ACC112 (cell line): ENCODE measurements at regions not wholly inside any gene's neighbourhood (a gene's known extent, or its start where the extent isn't known, plus 50 kb on each side); places are given as distances from the start of the nearest gene placed in this dataset.
"Not testable (repeated sequence)": the region's sequence is repeated elsewhere in the genome, so short reads cannot be mapped to it uniquely, and the experiment has no call there.

ENCODE experiments used
- H2AFZ ChIP-seq: fragments of 200-600 bp; sonication (generic); one replicate; pipeline ENCODE4 v1.6.0; 2017; ENCODE audit warnings: antibody characterized with exemption, low read length; ENCODE audit not compliant: unreplicated experiment
- H3K27ac ChIP-seq: fragments of 200-600 bp; sonication (generic); 2 replicates; pipeline ENCODE4 v1.5.1; 2014; ENCODE audit warnings: low read depth, mild to moderate bottlenecking, antibody characterized with exemption, low read length, moderate library complexity
- H3K27me3 ChIP-seq: fragments of 200-600 bp; sonication (generic); 2 replicates; pipeline ENCODE4 v1.6.1; 2014; ENCODE audit warnings: mild to moderate bottlenecking, antibody characterized with exemption, low read length, moderate library complexity, mixed read lengths; ENCODE audit not compliant: insufficient read depth
- H3K36me3 ChIP-seq: fragments of 200-600 bp; sonication (generic); 2 replicates; pipeline ENCODE4 v1.6.1; 2016; ENCODE audit warnings: mild to moderate bottlenecking, antibody characterized with exemption, low read length, moderate library complexity, mixed read lengths; ENCODE audit not compliant: insufficient read depth
- H3K4me1 ChIP-seq: fragments of 200-600 bp; sonication (generic); one replicate; pipeline ENCODE4 v1.6.1; 2016; ENCODE audit warnings: low read length, mixed read lengths; ENCODE audit not compliant: insufficient read depth, unreplicated experiment, control insufficient read depth
- H3K4me3 ChIP-seq: fragments of 200-600 bp; sonication (generic); 2 replicates; pipeline ENCODE4 v1.5.1; 2014; ENCODE audit warnings: mild to moderate bottlenecking, low read depth, low read length
- H3K79me2 ChIP-seq: fragments of 200-600 bp; sonication (generic); one replicate; pipeline ENCODE4 v1.6.0; 2016; ENCODE audit warnings: low read length; ENCODE audit not compliant: control insufficient read depth, unreplicated experiment, insufficient read depth

GRCh38 chr3:61378311-61378710 lies 127.1 kb upstream of the FHIT start:
- no peaks in the 10 kb centered on the region for H3K4me1 ChIP-seq
- H3K27ac ChIP-seq, result no peak overlapping the region
- H3K4me3 ChIP-seq, result no peak overlapping the region
- peaks cover 21% of the 10 kb centered on the region for H3K27me3 ChIP-seq
- no peaks in the 10 kb centered on the region for H3K36me3 ChIP-seq
- H2AFZ ChIP-seq, result no peak overlapping the region
- H3K79me2 ChIP-seq, result no peaks in the 10 kb centered on the region

DNA sequence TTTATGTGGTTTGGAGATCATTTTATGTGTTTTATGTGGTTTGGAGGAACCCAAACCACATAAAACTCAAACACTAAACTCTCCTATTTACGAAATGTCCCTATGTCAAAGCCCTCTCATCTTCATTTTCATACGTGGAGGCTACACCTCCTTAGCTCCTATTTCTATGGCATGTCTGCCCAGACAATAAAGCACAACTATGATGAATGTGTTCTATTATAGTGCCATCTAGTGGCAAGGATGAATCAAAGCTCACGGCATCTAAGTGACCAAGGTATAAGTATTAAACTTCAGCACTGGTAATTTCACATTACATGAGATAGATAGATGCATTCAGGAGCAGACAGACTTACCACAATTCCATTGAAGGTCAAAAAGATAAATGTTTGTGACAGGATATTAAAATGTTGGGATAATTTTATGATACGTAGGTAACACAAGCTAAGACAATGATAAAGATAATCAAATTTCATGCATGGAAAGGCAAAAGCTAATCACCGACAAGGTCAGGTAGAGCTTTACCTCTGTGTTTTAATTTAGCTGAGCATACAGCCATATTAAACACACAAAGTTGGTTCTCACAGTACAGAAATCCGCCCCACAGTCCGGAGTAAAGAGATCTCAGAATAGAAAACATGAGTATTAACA lies 130.6 kb upstream of the FHIT start:
- Histone ChIP-seq H3K27me3 (peaks cover 18% of the 10 kb centered on the region), H3K36me3 (no peaks in the 10 kb centered on the region), H2AFZ (no peak overlapping the region), H3K27ac (no peak overlapping the region), H3K4me3 (no peak overlapping the region), H3K4me1 (no peaks in the 10 kb centered on the region), H3K79me2 (no peaks in the 10 kb centered on the region)

DNA sequence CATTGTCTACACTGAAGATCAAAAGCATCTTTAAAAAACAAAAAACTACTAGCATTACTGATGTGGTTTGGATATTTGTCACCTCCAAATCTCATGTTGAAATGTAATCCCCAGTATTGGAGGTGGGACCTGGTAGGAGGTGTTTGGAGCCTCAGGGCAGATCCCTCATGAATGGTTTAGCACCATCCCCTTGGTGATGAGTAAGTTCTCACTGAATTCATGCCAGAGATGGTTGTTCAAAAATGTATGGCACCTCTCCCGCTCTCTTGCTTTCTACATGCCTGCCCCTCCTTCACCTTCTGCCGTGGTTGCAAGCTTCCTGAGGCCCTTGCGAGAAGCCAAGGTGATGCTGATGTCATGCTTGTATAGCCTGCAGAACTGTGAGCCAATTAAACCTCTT lies 136.6 kb upstream of the FHIT start:
- Histone ChIP-seq H2AFZ (no peak overlapping the region), H3K27ac (no peak overlapping the region), H3K36me3 (no peaks in the 10 kb centered on the region), H3K27me3 (peaks cover 8% of the 10 kb centered on the region; the same call in 1 of the 2 replicates), H3K79me2 (no peaks in the 10 kb centered on the region), H3K4me3 (no peak overlapping the region), H3K4me1 (no peaks in the 10 kb centered on the region)

- not testable (repeated sequence) for H3K79me2 ChIP-seq, H3K4me1 ChIP-seq, H3K4me3 ChIP-seq, H3K27me3 ChIP-seq, H2AFZ ChIP-seq, H3K27ac ChIP-seq, H3K36me3 ChIP-seq
These were observed 142.3 kb upstream of the FHIT start for GRCh38 chr3:61393480-61393947.

- Histone ChIP-seq H3K4me3 (no peak overlapping the region), H3K27ac (no peak overlapping the region), H2AFZ (no peak overlapping the region), H3K79me2 (no peaks in the 10 kb centered on the region), H3K4me1 (no peaks in the 10 kb centered on the region), H3K27me3 (no peaks in the 10 kb centered on the region), H3K36me3 (no peaks in the 10 kb centered on the region)
These were observed 150.1 kb upstream of the FHIT start for GRCh38 chr3:61401359-61401758.

- no peak overlapping the region for H3K27ac ChIP-seq
- H3K4me1 ChIP-seq, result no peaks in the 10 kb centered on the region
- no peak overlapping the region for H2AFZ ChIP-seq
- H3K4me3 ChIP-seq, result no peak overlapping the region
- H3K27me3 ChIP-seq, result no peaks in the 10 kb centered on the region; the same call in 1 of the 2 replicates
- H3K79me2 ChIP-seq, result no peaks in the 10 kb centered on the region
- no peaks in the 10 kb centered on the region for H3K36me3 ChIP-seq
These were observed 154.0 kb upstream of the PTPRG start for GRCh38 chr3:61407397-61407796.

DNA sequence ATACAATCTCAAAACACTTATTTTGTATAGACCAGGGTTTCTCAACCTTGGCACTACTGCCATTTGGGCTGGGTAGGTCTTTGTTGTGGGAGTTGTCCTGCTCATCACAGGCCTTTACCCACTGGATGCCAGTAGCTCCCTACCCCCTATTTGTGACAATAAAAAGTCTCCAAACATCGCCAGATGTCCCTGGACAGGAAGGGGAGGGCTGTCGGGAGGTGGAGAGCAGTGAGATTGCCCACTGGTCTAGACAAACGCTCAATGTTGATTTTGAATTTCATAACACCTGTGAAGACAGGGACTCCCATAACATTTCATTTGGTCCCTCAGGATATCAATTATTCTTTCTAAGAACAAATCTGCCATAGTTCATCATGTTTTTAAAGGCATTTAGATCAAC lies 151.7 kb upstream of the PTPRG start:
- Histone ChIP-seq H3K4me3 (no peak overlapping the region), H3K4me1 (no peaks in the 10 kb centered on the region), H2AFZ (no peak overlapping the region), H3K27me3 (no peaks in the 10 kb centered on the region; the same call in 1 of the 2 replicates), H3K79me2 (no peaks in the 10 kb centered on the region), H3K36me3 (no peaks in the 10 kb centered on the region), H3K27ac (no peak overlapping the region)

DNA sequence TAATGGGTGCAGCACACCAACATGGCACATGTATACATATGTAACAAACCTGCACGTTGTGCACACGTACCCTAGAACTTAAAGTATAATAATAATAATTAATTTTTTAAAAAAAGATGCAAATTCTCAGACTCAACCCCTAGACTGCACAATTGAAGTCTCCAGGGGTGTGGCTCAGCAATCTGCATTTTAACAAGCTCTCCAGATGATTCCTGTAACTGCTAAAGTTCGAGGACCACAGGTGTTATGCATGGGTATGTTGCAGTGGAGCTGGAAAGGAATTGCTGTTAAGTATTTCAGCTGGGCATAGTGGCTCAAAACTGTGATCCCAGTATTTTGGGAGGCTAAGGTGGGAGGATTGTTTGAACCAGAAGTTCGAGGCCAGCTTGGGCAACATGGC lies 151.0 kb upstream of the PTPRG start:
- H3K4me1 ChIP-seq, H3K4me3 ChIP-seq, H3K79me2 ChIP-seq, H3K27me3 ChIP-seq, H3K36me3 ChIP-seq, H2AFZ ChIP-seq, H3K27ac ChIP-seq: not testable (repeated sequence)

DNA sequence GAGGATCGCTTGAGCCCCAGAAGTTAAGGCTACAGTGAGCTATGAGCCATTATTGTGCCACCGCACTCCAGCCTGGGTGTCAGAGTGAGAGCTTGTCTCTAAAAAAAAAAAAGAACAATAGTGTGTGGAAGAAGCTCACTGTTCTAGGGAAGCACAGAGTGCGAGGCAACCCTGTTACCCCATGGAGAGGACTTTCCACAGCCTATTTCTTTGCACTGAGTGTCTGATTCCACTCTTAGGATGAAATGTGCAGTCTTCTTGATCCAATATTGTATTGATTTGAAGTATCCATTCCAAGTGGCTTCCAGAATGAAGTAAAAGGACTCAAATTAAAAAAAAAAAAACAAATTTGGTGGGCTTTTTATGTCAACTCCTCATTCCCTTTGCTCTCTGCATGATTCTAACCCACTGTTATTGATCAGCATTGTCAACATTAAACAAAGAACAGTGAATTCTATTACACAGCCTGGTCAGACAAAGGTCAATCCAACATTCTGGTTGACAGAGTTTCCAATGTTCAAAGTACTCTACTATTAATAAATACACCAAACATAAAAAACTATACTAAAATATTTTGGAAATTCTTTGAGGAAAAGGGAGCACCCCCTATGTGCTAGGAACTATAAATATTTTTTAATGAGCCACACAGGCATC lies 150.2 kb upstream of the PTPRG start:
- H3K27me3 ChIP-seq, result no peaks in the 10 kb centered on the region; the same call in 1 of the 2 replicates
- no peak overlapping the region for H2AFZ ChIP-seq
- no peaks in the 10 kb centered on the region for H3K79me2 ChIP-seq
- H3K4me3 ChIP-seq, result no peak overlapping the region
- H3K27ac ChIP-seq, result no peak overlapping the region
- H3K36me3 ChIP-seq, result no peaks in the 10 kb centered on the region
- no peaks in the 10 kb centered on the region for H3K4me1 ChIP-seq

- no peaks in the 10 kb centered on the region for H3K36me3 ChIP-seq
- H3K27ac ChIP-seq, result no peak overlapping the region
- H3K4me1 ChIP-seq, result no peaks in the 10 kb centered on the region
- no peak overlapping the region for H2AFZ ChIP-seq
- no peaks in the 10 kb centered on the region for H3K27me3 ChIP-seq
- H3K4me3 ChIP-seq, result no peak overlapping the region
- H3K79me2 ChIP-seq, result no peaks in the 10 kb centered on the region
These were observed 146.9 kb upstream of the PTPRG start for GRCh38 chr3:61414456-61414855.

DNA sequence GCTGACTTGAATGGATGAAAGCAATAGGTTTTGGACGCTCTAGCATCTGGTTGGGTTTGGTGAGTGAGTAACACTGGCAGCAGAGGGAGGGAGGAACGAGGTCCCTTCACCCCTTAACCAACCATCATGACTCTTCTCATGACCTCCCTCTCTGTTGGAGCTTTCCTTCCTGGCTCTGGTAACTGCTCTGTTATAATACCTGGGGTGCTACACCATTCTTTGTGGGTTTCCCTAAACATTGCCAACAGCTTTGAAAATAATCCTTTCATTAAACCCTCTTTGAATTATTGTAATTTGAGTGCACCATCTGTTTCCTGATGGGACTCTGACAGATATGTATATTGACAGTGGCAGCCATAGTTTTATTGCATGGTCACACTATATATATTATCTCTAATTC lies 146.2 kb upstream of the PTPRG start:
- no peaks in the 10 kb centered on the region for H3K4me1 ChIP-seq
- H3K27ac ChIP-seq, result no peak overlapping the region
- H3K4me3 ChIP-seq, result no peak overlapping the region
- H3K79me2 ChIP-seq, result no peaks in the 10 kb centered on the region
- H3K36me3 ChIP-seq, result no peaks in the 10 kb centered on the region
- H2AFZ ChIP-seq, result no peak overlapping the region
- no peaks in the 10 kb centered on the region for H3K27me3 ChIP-seq
